ENCODE measurements at regions not wholly inside any gene's neighbourhood (a gene's known extent, or its start where the extent isn't known, plus 50 kb on each side); places are given as distances from the start of the nearest gene placed in this dataset.

DNA sequence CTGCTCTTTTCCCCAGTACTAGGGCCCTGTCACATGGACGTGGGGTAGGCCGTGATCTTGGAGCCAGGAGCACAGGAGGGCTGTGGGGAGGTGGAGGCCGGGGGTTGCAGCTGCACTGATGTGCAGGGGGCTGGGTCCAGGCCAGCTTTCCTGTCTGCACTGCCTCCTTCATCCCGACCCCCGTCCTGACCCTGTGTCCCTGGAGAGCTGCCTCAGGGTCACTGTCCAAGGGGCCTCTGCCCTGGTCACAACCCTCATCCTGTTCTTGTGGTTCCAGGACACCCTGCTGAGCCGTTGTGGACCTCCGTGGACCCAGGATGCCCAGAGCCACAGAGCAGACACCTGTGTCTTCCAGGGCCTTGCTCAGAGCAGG is 91.7 kb upstream of the ADRA2C start:
- TF ChIP-seq, protein P1, sequence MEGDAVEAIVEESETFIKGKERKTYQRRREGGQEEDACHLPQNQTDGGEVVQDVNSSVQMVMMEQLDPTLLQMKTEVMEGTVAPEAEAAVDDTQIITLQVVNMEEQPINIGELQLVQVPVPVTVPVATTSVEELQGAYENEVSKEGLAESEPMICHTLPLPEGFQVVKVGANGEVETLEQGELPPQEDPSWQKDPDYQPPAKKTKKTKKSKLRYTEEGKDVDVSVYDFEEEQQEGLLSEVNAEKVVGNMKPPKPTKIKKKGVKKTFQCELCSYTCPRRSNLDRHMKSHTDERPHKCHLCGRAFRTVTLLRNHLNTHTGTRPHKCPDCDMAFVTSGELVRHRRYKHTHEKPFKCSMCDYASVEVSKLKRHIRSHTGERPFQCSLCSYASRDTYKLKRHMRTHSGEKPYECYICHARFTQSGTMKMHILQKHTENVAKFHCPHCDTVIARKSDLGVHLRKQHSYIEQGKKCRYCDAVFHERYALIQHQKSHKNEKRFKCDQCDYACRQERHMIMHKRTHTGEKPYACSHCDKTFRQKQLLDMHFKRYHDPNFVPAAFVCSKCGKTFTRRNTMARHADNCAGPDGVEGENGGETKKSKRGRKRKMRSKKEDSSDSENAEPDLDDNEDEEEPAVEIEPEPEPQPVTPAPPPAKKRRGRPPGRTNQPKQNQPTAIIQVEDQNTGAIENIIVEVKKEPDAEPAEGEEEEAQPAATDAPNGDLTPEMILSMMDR (IDR thresholded peaks at IDR 0.05; ENCODE audit: borderline replicate concordance, control extremely low read depth, extremely low read depth, insufficient read depth, missing control alignments): no peak
- in situ Hi-C loops (cut with MboI; ENCODE audit: low sequenced_read_pairs, unreplicated experiment): no loop called here
- DNase-seq (ENCODE audit: low spot score): no peak

DNA sequence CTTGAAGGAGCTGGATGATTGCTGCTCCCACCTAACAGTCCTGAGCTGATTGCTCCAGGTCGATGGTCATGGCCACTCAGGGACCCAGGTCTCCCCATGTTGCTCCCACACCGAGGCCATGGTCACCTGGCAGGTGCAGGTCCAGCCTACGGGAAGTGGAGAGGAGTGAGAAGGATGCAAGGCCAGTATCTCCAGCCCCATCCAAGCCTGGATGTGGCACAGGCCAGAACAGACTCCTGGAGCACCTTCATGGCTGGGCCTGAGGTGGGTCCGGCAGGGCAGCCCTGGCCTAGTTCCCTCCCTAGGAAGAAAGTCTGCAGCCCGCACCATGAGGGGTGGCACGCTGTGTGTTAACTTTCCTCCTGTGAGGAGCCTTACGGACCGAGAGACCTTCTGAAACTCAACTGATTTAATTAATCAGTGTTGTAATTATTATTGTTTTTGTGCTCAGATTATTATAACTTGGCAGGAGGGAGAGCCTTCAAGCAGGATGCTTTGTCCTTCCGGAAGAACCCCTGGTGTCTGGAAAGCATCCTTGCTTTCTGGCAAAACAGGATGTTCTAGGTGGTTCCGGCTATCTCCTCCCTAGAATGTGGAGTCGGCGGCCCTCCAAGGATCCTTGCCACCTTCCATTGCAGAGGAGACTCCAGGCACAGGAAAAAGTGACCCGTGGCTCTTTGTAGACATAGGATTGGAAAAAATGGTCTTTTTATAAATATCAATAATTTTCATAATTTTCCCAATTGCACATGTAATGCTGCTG is 92.3 kb upstream of the ADRA2C start:
- in situ Hi-C loops (cut with MboI; ENCODE audit: low sequenced_read_pairs, unreplicated experiment): no loop called here
- TF ChIP-seq, protein P1 (IDR thresholded peaks at IDR 0.05; ENCODE audit: borderline replicate concordance, control extremely low read depth, extremely low read depth, insufficient read depth, missing control alignments): no peak
- no peak for DNase-seq (ENCODE audit: low spot score)

DNA sequence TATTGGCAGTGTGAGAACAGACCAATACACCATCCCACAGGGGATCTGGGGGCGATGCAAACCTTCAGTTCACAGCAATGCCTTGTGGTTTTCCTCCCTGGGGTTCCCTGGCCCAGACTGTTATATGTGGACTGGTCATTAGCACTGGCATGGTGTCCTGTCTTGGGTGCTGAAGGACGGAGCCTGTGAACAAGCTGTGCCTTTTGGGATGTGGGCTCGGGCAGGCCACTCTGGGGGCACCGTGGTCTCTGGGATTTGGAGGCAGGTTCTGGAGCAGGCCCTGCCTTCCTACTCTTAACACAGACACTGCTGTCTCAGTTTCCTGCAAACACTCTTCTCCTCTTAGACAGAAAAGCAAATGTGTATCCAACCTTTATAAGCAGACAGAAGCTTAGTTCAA is 93.0 kb upstream of the ADRA2C start:
- in situ Hi-C loops (cut with MboI; ENCODE audit: low sequenced_read_pairs, unreplicated experiment): no loop called here
- DNase-seq (ENCODE audit: low spot score): no peak
- TF ChIP-seq, protein P1 (IDR thresholded peaks at IDR 0.05; ENCODE audit: borderline replicate concordance, control extremely low read depth, extremely low read depth, insufficient read depth, missing control alignments): no peak

DNA sequence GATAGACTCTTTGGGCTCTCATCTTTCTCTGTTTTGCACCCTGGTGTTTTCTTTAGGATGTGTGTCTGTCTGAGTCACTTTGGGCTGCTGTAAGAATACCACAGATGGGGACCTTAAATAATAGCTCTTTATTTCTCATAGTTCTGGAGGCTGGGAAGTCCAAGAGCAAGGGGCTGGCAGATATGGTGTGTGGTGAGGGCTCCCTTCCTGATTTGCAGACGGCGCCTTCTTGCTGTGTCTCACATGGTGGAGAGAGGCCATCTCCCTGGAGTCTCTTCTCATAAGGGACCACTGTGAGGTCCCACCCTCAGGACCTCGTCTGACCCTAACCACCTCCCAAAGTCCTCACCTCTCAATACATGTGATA is 93.7 kb upstream of the ADRA2C start:
- in situ Hi-C loops (cut with MboI; ENCODE audit: low sequenced_read_pairs, unreplicated experiment): no loop called here
- no peak for DNase-seq (ENCODE audit: low spot score)
- TF ChIP-seq, protein P1 (IDR thresholded peaks at IDR 0.05; ENCODE audit: borderline replicate concordance, control extremely low read depth, extremely low read depth, insufficient read depth, missing control alignments): no peak

DNA sequence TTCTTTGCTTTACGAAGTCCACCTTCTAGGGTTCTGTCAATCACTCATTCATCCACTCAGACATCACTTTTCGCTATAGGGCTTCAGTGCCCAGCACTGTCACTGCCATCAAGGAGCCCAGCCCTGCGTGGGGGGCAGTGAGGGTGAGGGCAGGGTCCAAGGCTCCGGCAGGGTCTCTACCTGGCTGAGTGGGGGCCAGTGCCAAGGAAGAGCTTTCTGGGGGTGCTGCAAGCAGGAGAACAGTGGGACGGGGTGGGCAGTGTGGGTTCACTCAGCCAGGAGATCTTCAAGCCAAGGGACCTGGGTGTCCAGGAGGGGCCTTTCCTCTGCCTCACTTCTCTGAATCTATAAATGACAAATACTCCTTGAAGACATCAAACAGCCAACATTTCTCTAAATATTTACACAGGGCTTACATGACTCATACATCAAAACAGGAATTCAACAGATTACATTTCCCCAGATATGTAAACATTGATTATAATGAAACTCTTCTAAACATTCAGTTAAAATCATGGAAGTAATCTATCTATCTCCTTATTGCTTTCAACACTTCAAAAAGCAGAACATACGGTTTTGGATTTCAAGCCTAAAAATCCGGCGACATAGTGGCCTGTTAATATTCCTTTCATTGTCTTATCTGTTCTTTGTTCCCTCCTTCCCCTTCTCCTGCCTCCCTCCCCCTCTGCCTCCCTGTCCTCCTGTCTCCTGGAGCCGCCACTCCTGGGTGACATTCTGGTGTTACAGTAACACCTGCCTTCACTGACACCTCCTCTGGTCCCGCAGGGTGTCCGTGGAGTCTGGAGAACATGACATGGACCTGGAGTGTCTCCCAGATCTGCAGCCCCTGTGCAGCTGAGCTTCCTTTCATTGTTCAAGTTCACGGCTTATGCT is 94.4 kb upstream of the ADRA2C start:
- DNase-seq (ENCODE audit: low spot score): no peak
- in situ Hi-C loops (cut with MboI; ENCODE audit: low sequenced_read_pairs, unreplicated experiment): no loop called here
- TF ChIP-seq, protein P1 (IDR thresholded peaks at IDR 0.05; ENCODE audit: borderline replicate concordance, control extremely low read depth, extremely low read depth, insufficient read depth, missing control alignments): no peak

DNA sequence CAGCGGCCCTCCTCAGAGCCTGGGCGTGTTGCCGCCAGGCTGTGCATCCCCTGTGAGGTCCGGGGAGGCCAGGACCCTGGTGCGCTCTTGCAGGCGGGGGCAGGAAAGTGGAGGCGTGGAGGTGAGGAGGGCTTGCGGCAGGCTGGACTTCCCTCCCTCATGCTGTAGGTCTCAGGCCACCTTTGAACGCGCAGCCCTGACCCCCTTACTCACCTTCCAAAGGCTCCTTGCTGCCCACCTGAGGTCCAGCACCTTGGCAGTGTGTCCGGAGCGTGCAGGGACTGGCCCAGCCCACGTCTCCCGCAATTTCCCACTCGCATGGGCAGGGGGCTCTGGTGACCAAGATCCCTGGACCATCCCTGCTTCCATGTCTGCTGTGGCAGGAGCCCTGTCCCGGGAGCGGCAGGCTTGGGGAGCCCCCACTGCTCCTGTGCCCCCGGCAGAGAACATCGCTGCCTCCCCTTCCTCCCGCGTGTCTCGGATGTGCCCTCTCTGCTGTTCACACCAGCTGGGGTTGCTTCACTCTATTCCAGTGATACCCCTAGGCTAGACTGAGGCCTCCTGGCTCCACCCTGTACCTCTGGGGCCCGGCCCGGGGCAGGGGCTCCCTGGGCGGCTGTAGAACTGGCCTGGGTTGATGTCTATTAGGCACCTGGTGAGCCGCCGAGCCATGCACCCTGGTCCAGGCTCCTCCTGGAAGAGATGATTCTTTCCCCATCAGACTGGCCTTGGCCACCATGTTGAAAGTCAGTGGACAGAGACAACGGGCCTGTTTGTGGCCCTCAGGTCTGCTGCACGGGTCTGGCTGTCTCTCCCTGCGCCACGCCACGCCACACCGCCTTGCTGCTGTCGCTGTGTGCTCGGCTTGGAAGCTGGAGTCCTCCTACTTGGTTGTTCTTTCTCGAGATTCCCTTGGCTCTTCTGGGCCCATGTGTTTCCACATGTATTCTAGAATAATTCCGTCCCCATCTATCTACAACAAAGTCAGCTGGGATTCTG is 95.4 kb upstream of the ADRA2C start:
- in situ Hi-C loops (cut with MboI; ENCODE audit: low sequenced_read_pairs, unreplicated experiment): no loop called here
- TF ChIP-seq, protein P1 (IDR thresholded peaks at IDR 0.05; ENCODE audit: borderline replicate concordance, control extremely low read depth, extremely low read depth, insufficient read depth, missing control alignments): no peak
- DNase-seq (ENCODE audit: low spot score): no peak

Data from GM13976 (cell line).